Ishikawa (cell line): ENCODE measurements at regions not wholly inside any gene's neighbourhood (a gene's known extent, or its start where the extent isn't known, plus 50 kb on each side); places are given as distances from the start of the nearest gene placed in this dataset.

ENCODE experiments used
- CEBPB ChIP-seq: IDR thresholded peaks from 2 replicates; pipeline ENCODE4 v1.6.1; 2012
- CREB1 ChIP-seq: IDR thresholded peaks from 2 replicates; pipeline ENCODE4 v1.6.1; 2012; ENCODE audit warnings: low read depth
- EGR1 ChIP-seq: IDR thresholded peaks from 2 replicates; pipeline ENCODE4 v1.6.1; 2012
- EP300 ChIP-seq: IDR thresholded peaks from 2 replicates; pipeline ENCODE4 v1.6.1; 2012; ENCODE audit warnings: borderline replicate concordance
- FOXM1 ChIP-seq: IDR thresholded peaks from 2 replicates; pipeline ENCODE4 v1.6.1; 2012; ENCODE audit warnings: low read depth, borderline replicate concordance
- NFIC ChIP-seq: IDR thresholded peaks from 2 replicates; pipeline ENCODE4 v1.6.1; 2012
- RAD21 ChIP-seq: IDR thresholded peaks from 2 replicates; pipeline ENCODE4 v1.6.1; 2012; ENCODE audit warnings: low read depth
- TAF1 ChIP-seq: IDR thresholded peaks from 2 replicates; pipeline ENCODE4 v1.6.1; 2012; ENCODE audit warnings: low read depth, mild to moderate bottlenecking
- TCF12 ChIP-seq: IDR thresholded peaks from 2 replicates; pipeline ENCODE4 v1.6.1; 2012; ENCODE audit warnings: low read depth
- TEAD4 ChIP-seq: IDR thresholded peaks from 2 replicates; pipeline ENCODE4 v1.6.1; 2012
- YY1 ChIP-seq: IDR thresholded peaks from 2 replicates; pipeline ENCODE4 v1.6.1; 2012; ENCODE audit warnings: low read depth
- ZBTB7A ChIP-seq: IDR thresholded peaks from 2 replicates; pipeline ENCODE4 v1.6.1; 2012; ENCODE audit warnings: low read depth
- TF ChIP-seq, protein P1 (sequence below): IDR thresholded peaks from 2 replicates; pipeline ENCODE4 v1.6.1; 2012
- TF ChIP-seq, protein P2 (sequence below): IDR thresholded peaks from 2 replicates; pipeline ENCODE4 v1.6.1; 2012; ENCODE audit warnings: low read depth, mild to moderate bottlenecking
- TF ChIP-seq, protein P3 (sequence below): IDR thresholded peaks from 2 replicates; pipeline ENCODE4 v1.6.1; 2012

DNA sequence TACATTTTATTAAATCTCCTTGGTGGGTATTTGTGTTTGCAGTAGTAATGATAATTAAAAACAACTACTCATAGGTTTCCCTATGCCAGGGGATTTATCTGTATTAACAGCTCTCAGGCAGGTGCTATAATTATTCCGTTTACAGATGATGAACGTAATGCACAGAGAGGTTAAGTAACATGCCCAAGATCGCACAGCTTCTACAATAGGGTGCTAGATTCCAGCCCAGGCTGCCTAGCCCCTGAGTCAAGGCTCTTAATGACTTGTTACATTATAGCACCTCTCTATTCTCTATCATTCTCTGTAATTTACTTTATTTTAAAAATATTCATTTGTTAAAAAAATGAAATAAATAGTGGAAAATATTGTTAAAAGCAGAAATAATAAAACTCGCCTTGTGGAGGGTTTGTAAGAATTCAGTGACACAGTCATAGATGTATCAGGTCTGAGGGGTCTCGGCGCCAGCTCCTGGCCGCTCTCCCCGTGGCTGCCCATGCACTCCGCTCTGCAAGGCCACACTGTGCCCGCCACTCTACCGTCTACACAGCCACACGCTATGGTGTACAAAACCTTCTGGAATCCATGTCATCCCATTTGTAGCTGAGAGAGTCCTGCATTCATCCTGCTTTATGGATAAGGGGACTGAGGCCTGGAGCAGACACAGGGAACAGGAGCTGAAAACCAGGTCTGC, 562.2 kb downstream of the MATN1 start:
- TF ChIP-seq TAF1 (no peak), ZBTB7A (no peak), TCF12 (no peak), TEAD4 (no peak), EP300 (no peak), RAD21 (no peak), FOXM1 (no peak)

DNA sequence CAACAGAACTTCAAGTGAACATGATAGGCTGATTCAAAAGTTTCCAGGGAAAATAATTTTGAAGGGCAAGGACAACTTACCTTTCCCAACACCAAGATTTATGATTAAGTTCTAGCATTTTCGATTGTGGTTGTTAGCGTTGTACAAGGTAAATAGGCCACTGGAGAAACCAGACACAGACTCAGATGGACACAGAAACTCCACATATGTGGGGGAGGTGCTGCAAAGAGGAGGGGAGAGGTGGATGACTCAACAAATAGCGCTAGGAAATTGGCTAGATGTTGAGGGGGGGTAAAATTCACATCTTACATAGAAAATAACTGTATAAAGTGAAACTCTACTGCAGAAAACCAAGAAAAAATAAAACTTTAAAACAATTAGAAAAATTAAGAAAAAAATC, 564.4 kb downstream of the MATN1 start:
- no peak for TF ChIP-seq NFIC
- no peak for TF ChIP-seq FOXM1
- no peak for TF ChIP-seq TCF12

DNA sequence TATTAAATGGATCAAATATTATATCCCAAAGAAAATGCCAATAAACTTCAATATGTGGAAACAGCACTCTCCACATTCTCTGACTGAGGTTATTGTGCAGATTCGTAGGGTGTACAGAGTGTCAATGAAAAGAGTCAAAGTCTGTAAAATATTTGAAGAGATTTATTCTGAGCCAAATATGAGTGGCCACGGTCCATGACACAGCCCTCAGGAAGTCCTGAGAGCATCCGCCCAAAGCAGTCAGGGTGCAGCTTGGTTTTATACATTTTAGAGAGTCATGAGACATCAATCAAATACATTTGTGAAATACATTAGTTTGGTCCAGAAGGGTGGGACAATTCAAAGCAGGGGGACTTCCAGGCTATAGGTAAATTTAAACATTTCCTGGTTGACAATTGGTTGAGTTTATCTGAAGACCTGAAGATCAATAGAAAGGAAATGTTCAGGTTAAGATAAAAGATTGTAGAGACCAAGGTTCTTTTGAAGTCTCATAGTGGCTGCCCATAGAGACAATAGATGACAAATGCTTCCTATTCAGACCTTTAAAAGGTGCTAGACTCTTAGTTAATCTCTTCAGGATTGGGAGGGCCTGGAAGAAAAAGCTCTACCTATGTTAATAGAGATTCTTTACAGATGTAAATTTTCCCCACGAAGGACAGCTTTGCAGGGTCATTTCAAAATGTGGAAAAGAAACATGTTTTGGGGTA, 569.5 kb downstream of the MATN1 start:
- TF ChIP-seq TCF12 = no peak
- TF ChIP-seq FOXM1 = no peak
- TF ChIP-seq, protein P1, sequence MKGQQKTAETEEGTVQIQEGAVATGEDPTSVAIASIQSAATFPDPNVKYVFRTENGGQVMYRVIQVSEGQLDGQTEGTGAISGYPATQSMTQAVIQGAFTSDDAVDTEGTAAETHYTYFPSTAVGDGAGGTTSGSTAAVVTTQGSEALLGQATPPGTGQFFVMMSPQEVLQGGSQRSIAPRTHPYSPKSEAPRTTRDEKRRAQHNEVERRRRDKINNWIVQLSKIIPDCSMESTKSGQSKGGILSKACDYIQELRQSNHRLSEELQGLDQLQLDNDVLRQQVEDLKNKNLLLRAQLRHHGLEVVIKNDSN = no peak
- TF ChIP-seq TEAD4 = no peak
- TF ChIP-seq EGR1 = no peak
- no peak for TF ChIP-seq RAD21
- TF ChIP-seq, protein P2, sequence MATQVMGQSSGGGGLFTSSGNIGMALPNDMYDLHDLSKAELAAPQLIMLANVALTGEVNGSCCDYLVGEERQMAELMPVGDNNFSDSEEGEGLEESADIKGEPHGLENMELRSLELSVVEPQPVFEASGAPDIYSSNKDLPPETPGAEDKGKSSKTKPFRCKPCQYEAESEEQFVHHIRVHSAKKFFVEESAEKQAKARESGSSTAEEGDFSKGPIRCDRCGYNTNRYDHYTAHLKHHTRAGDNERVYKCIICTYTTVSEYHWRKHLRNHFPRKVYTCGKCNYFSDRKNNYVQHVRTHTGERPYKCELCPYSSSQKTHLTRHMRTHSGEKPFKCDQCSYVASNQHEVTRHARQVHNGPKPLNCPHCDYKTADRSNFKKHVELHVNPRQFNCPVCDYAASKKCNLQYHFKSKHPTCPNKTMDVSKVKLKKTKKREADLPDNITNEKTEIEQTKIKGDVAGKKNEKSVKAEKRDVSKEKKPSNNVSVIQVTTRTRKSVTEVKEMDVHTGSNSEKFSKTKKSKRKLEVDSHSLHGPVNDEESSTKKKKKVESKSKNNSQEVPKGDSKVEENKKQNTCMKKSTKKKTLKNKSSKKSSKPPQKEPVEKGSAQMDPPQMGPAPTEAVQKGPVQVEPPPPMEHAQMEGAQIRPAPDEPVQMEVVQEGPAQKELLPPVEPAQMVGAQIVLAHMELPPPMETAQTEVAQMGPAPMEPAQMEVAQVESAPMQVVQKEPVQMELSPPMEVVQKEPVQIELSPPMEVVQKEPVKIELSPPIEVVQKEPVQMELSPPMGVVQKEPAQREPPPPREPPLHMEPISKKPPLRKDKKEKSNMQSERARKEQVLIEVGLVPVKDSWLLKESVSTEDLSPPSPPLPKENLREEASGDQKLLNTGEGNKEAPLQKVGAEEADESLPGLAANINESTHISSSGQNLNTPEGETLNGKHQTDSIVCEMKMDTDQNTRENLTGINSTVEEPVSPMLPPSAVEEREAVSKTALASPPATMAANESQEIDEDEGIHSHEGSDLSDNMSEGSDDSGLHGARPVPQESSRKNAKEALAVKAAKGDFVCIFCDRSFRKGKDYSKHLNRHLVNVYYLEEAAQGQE = no peak
- no peak for TF ChIP-seq YY1
- no peak for TF ChIP-seq CEBPB
- TF ChIP-seq NFIC = no peak
- TF ChIP-seq EP300 = no peak

DNA sequence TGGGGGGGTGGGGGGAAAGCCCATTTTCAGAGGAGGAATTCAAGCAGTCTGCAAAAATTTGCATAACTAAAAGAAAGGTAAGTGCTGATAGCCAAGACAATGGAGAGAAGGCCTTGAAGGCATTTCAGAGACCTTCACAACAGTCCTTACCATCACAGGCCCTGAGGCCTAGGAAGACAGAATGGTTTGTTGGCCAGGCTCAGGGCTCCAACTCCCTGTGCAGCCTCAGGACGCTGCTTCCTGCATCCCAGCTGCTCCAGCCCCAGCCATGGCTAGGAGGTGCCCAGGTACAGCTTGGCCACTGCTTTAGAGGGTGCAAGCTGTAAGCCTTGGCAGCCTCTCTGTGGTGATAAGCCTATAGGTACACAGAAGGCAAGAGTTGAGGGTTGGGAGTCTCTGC, 571.6 kb downstream of the MATN1 start:
- no peak for TF ChIP-seq CEBPB
- no peak for TF ChIP-seq CREB1
- TF ChIP-seq, protein P3, sequence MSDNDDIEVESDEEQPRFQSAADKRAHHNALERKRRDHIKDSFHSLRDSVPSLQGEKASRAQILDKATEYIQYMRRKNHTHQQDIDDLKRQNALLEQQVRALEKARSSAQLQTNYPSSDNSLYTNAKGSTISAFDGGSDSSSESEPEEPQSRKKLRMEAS = no peak
- TF ChIP-seq FOXM1 = no peak
- no peak for TF ChIP-seq YY1
- TF ChIP-seq RAD21 = no peak
- TF ChIP-seq NFIC = no peak
- TF ChIP-seq ZBTB7A = no peak
- TF ChIP-seq TAF1 = no peak
- TF ChIP-seq, protein P1 = no peak
- TF ChIP-seq, protein P2 = no peak
- TF ChIP-seq EP300 = no peak
- TF ChIP-seq TCF12 = no peak
- no peak for TF ChIP-seq TEAD4
- no peak for TF ChIP-seq EGR1

DNA sequence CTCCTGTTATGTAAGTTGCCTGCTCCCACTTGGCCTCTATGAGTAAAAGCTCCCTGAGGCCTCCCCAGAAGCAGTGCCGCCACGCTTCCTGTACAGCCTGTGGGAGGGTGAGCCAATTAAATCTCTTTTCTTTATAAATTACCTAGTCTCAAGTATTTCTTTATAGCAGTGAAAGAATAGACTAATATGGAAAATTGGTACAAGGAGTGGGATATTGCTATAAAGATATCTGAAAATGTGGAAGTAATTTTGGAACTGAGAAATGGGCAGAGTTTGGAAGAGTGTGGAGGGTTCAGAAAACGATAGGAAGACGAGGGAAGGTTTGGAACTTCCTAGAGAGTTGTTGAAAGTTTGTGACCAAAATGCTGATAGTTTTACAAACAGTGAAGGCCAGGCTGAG, 572.3 kb downstream of the MATN1 start:
- no peak for TF ChIP-seq YY1
- TF ChIP-seq, protein P1 = no peak
- no peak for TF ChIP-seq CEBPB
- TF ChIP-seq, protein P3 = no peak
- TF ChIP-seq EGR1 = no peak
- TF ChIP-seq FOXM1 = no peak
- TF ChIP-seq TAF1 = no peak
- TF ChIP-seq CREB1 = no peak
- TF ChIP-seq, protein P2 = no peak
- no peak for TF ChIP-seq ZBTB7A
- no peak for TF ChIP-seq EP300
- no peak for TF ChIP-seq NFIC
- no peak for TF ChIP-seq TCF12
- TF ChIP-seq RAD21 = no peak
- no peak for TF ChIP-seq TEAD4
